ENCODE measurements at regions not wholly inside any gene's neighbourhood (a gene's known extent, or its start where the extent isn't known, plus 50 kb on each side); places are given as distances from the start of the nearest gene placed in this dataset.

DNA sequence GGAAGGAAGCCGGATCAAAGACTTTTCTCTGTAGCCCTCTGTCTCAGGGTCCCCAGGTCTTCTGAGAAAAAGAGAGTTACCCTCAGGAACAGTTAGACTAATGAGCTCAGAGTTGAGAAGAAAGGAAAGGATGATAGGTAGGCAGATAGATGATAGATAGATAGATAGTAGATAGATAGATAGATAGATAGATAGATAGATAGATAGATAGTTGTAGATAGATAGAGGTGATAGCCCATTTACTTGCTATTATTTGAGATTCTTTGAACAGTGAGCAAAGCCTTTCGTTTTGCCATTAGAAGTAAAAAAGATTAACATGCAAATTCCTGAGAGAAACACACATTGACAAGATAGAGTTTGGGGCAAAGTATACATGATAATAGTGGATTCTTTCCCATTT, 86.9 kb upstream of the KIT start:
- H3K27ac ChIP-seq (ENCODE audit: low read depth in 2 of 2, low read length in 2 of 2): no peak overlapping the region
- intact Hi-C loops (cut with DNase I): no loop called here
- no peaks in the 10 kb centered on the region for H3K9me3 ChIP-seq (ENCODE audit: control insufficient read depth in 2 of 3, insufficient read depth in 1 of 3, low read length in 3 of 3)
- H3K4me1 ChIP-seq (ENCODE audit: control insufficient read depth in 2 of 3, insufficient read depth in 2 of 3, low read depth in 1 of 3, low read length in 3 of 3): peaks cover 0 to 2% (median 0%) of the 10 kb centered on the region in 3 donors
- DNase-seq (no peak), FAIRE-seq (no peak)
- H3K36me3 ChIP-seq (ENCODE audit: control insufficient read depth in 2 of 3, insufficient read depth in 3 of 3, low read length in 3 of 3): no peaks in the 10 kb centered on the region
- TF ChIP-seq, protein P1, sequence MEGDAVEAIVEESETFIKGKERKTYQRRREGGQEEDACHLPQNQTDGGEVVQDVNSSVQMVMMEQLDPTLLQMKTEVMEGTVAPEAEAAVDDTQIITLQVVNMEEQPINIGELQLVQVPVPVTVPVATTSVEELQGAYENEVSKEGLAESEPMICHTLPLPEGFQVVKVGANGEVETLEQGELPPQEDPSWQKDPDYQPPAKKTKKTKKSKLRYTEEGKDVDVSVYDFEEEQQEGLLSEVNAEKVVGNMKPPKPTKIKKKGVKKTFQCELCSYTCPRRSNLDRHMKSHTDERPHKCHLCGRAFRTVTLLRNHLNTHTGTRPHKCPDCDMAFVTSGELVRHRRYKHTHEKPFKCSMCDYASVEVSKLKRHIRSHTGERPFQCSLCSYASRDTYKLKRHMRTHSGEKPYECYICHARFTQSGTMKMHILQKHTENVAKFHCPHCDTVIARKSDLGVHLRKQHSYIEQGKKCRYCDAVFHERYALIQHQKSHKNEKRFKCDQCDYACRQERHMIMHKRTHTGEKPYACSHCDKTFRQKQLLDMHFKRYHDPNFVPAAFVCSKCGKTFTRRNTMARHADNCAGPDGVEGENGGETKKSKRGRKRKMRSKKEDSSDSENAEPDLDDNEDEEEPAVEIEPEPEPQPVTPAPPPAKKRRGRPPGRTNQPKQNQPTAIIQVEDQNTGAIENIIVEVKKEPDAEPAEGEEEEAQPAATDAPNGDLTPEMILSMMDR (IDR thresholded peaks at IDR 0.05; ENCODE audit: borderline replicate concordance, extremely low read depth, insufficient read depth): no peak
- H3K9ac ChIP-seq (ENCODE audit: low read length in 3 of 3): no peak overlapping the region
- H3K27me3 ChIP-seq (ENCODE audit: control insufficient read depth, insufficient read depth, low read length): no peaks in the 10 kb centered on the region
- H3K4me3 ChIP-seq (ENCODE audit: low read length in 3 of 3): no peak overlapping the region

DNA sequence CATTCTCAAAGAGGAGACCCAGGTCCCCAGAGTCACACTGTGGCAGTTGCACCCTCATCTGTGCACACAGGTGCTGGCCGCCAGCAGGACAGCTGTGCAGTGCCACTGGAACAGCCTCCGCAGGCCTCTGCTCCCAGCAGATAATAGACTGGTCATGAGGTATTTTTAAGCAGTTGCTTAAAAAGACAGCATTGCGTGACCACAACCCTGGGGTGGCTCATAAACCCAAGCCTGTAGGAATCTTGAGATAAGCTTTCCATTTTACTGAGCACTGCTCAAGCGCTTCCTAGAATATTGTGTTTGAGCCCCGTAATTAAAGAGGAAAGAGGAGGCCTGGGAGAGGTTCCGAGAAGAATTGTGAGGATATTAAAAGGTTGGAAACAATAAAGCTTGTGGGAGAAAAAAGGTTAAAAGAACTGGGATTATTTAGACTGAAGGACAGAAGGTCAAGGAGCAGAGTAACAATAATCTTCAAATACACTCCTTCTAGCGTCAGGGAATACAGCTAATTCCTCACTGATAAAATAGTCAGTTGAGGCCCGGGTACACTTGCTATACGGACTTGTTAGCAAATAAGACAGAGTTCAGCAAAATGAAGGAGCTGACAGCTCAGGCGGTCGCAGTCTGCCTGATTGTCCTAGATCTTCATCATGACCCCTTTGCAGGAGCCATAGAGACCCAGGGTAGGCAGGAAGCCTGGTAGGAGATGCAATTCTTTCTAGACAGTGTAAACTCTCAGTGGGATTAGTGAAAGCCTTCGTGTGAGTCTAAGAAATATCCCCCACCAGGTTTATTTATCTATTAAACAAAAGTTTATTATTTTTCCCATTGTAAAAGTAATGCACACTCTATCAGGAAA, 86.2 kb upstream of the KIT start:
- H3K4me1 ChIP-seq (ENCODE audit: control insufficient read depth in 2 of 3, insufficient read depth in 2 of 3, low read depth in 1 of 3, low read length in 3 of 3): peaks cover 0 to 2% (median 0%) of the 10 kb centered on the region in 3 donors
- DNase-seq: no peak
- TF ChIP-seq, protein P1 (IDR thresholded peaks at IDR 0.05; ENCODE audit: borderline replicate concordance, extremely low read depth, insufficient read depth): no peak
- intact Hi-C loops (cut with DNase I): no loop called here
- H3K9me3 ChIP-seq (ENCODE audit: control insufficient read depth in 2 of 3, insufficient read depth in 1 of 3, low read length in 3 of 3): no peaks in the 10 kb centered on the region
- FAIRE-seq: no peak
- H3K27me3 ChIP-seq (ENCODE audit: control insufficient read depth, insufficient read depth, low read length): no peaks in the 10 kb centered on the region
- no peak overlapping the region for H3K27ac ChIP-seq (ENCODE audit: low read depth in 2 of 2, low read length in 2 of 2)
- no peak overlapping the region for H3K4me3 ChIP-seq (ENCODE audit: low read length in 3 of 3)
- H3K9ac ChIP-seq (ENCODE audit: low read length in 3 of 3): no peak overlapping the region
- no peaks in the 10 kb centered on the region for H3K36me3 ChIP-seq (ENCODE audit: control insufficient read depth in 2 of 3, insufficient read depth in 3 of 3, low read length in 3 of 3)

DNA sequence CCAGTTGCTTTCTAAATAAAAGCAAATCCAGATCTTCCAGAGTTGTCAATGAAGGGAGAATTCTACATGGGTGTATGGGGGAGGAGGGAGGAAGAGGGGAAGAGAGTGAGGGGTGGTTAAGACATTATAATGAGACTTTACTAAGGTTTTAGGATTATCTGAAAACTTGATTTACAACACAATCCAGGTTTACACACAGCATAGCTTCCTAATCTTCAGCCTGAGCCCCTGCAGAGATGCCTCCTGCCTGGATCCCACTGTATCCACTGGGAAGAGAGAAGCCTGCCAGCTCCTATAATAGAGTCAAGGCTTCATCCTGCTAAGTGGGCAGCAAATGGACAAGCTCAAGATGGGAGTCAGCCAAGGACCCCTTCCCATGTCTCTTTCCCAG, 85.6 kb upstream of the KIT start:
- Histone ChIP-seq H3K9ac (ENCODE audit: low read length in 3 of 3) (no peak overlapping the region), H3K36me3 (ENCODE audit: control insufficient read depth in 2 of 3, insufficient read depth in 3 of 3, low read length in 3 of 3) (no peaks in the 10 kb centered on the region), H3K4me1 (ENCODE audit: control insufficient read depth in 2 of 3, insufficient read depth in 2 of 3, low read depth in 1 of 3, low read length in 3 of 3) (peaks cover 0 to 2% (median 0%) of the 10 kb centered on the region in 3 donors), H3K9me3 (ENCODE audit: control insufficient read depth in 2 of 3, insufficient read depth in 1 of 3, low read length in 3 of 3) (no peaks in the 10 kb centered on the region), H3K27me3 (ENCODE audit: control insufficient read depth, insufficient read depth, low read length) (no peaks in the 10 kb centered on the region), H3K4me3 (ENCODE audit: low read length in 3 of 3) (no peak overlapping the region), H3K27ac (ENCODE audit: low read depth in 2 of 2, low read length in 2 of 2) (no peak overlapping the region)
- DNase-seq (no peak), FAIRE-seq (no peak)
- TF ChIP-seq, protein P1 (IDR thresholded peaks at IDR 0.05; ENCODE audit: borderline replicate concordance, extremely low read depth, insufficient read depth): no peak
- intact Hi-C loops (cut with DNase I): no loop called here

Data from kidney (tissue), 13 donors.